ENCODE measurements at regions not wholly inside any gene's neighbourhood (a gene's known extent, or its start where the extent isn't known, plus 50 kb on each side); places are given as distances from the start of the nearest gene placed in this dataset.

DNA sequence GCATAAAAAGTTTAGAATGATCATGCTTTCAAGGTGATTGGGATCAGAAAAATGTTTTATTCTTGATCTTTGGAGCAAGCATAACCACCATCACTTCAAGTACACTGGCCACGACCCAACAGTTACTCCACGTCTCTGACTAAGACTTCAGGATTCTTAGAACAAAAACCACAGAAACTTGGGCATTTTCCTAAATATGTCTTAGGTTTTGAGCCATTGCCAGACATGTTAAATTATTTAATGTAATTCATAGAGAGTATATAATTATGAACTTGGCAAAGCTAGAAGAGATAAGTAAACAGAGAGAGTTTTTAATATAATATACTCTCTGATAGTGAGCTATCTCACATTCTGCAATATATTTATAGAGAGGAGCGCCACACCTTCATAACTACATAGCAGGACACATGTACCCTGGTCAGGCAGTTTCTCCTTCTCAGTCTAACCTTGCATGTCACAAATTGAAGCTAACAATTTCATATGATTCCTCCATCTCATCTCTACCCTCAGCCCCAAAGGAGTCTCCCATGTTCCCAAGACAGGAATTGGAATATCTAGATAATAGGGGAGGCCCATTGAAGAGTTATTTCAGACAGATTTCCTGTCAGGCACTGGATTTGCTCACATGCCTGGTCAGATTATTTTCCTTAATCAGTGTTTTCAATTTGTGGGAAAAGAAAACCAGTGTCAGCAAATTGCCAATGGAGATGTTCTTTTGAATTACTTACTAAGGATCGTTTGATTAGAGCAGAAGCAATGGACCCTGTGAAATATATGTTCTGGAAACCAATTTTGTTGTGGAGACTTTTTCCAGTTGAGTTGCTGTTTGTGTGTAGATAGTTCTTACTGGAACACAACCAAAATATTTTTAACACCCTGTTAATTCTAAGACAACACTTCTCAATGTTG is 61.7 kb upstream of the GUCY1A1 start:
- TF ChIP-seq, protein P1, sequence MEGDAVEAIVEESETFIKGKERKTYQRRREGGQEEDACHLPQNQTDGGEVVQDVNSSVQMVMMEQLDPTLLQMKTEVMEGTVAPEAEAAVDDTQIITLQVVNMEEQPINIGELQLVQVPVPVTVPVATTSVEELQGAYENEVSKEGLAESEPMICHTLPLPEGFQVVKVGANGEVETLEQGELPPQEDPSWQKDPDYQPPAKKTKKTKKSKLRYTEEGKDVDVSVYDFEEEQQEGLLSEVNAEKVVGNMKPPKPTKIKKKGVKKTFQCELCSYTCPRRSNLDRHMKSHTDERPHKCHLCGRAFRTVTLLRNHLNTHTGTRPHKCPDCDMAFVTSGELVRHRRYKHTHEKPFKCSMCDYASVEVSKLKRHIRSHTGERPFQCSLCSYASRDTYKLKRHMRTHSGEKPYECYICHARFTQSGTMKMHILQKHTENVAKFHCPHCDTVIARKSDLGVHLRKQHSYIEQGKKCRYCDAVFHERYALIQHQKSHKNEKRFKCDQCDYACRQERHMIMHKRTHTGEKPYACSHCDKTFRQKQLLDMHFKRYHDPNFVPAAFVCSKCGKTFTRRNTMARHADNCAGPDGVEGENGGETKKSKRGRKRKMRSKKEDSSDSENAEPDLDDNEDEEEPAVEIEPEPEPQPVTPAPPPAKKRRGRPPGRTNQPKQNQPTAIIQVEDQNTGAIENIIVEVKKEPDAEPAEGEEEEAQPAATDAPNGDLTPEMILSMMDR (IDR thresholded peaks at IDR 0.05; ENCODE audit: insufficient read depth, low read length), result no peak
- no peak for TF ChIP-seq SPI1 (IDR thresholded peaks at IDR 0.05; ENCODE audit: borderline replicate concordance, low read depth)
- TF ChIP-seq POLR2AphosphoS5 (IDR thresholded peaks at IDR 0.05; ENCODE audit: low read depth), result no peak
- no peak for TF ChIP-seq GABPA (IDR thresholded peaks at IDR 0.05; ENCODE audit: low read depth)
- TF ChIP-seq, protein P2, sequence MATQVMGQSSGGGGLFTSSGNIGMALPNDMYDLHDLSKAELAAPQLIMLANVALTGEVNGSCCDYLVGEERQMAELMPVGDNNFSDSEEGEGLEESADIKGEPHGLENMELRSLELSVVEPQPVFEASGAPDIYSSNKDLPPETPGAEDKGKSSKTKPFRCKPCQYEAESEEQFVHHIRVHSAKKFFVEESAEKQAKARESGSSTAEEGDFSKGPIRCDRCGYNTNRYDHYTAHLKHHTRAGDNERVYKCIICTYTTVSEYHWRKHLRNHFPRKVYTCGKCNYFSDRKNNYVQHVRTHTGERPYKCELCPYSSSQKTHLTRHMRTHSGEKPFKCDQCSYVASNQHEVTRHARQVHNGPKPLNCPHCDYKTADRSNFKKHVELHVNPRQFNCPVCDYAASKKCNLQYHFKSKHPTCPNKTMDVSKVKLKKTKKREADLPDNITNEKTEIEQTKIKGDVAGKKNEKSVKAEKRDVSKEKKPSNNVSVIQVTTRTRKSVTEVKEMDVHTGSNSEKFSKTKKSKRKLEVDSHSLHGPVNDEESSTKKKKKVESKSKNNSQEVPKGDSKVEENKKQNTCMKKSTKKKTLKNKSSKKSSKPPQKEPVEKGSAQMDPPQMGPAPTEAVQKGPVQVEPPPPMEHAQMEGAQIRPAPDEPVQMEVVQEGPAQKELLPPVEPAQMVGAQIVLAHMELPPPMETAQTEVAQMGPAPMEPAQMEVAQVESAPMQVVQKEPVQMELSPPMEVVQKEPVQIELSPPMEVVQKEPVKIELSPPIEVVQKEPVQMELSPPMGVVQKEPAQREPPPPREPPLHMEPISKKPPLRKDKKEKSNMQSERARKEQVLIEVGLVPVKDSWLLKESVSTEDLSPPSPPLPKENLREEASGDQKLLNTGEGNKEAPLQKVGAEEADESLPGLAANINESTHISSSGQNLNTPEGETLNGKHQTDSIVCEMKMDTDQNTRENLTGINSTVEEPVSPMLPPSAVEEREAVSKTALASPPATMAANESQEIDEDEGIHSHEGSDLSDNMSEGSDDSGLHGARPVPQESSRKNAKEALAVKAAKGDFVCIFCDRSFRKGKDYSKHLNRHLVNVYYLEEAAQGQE (IDR thresholded peaks at IDR 0.05; ENCODE audit: insufficient replicate concordance, low read depth), result no peak
